ENCODE measurements at regions not wholly inside any gene's neighbourhood (a gene's known extent, or its start where the extent isn't known, plus 50 kb on each side); places are given as distances from the start of the nearest gene placed in this dataset.
"Not testable (repeated sequence)": the region's sequence is repeated elsewhere in the genome, so short reads cannot be mapped to it uniquely, and the experiment has no call there.

- FAIRE-seq = no peak
These were observed 284.5 kb downstream of the CBLN1 start for GRCh38 chr16:48997081-48997615.

GRCh38 chr16:48978501-48978900, 303.1 kb downstream of the CBLN1 start:
- no peak for FAIRE-seq

GRCh38 chr16:48972236-48972635, 309.4 kb downstream of the CBLN1 start:
- FAIRE-seq = no peak

GRCh38 chr16:48971571-48972077, 310.0 kb downstream of the CBLN1 start:
- FAIRE-seq = no peak

GRCh38 chr16:48970216-48970615, 311.4 kb downstream of the CBLN1 start:
- FAIRE-seq = no peak

- FAIRE-seq = no peak
These were observed 312.0 kb downstream of the CBLN1 start for GRCh38 chr16:48969611-48970010.

GRCh38 chr16:48965386-48965785, 316.3 kb downstream of the CBLN1 start:
- FAIRE-seq = peak; percentile 53

GRCh38 chr16:48963901-48964615, 317.6 kb downstream of the CBLN1 start:
- FAIRE-seq = no peak

- no peak for FAIRE-seq
These were observed 318.3 kb downstream of the CBLN1 start for GRCh38 chr16:48963306-48963705.

- no peak for FAIRE-seq
These were observed 320.1 kb downstream of the CBLN1 start for GRCh38 chr16:48961546-48961945.

GRCh38 chr16:48960830-48961229, 320.8 kb downstream of the CBLN1 start:
- FAIRE-seq = no peak

- FAIRE-seq = no peak
These were observed 321.9 kb downstream of the CBLN1 start for GRCh38 chr16:48959747-48960146.

- no peak for FAIRE-seq
These were observed 322.4 kb downstream of the CBLN1 start for GRCh38 chr16:48959204-48959603.

GRCh38 chr16:48958681-48959080, 323.0 kb downstream of the CBLN1 start:
- FAIRE-seq = no peak

- FAIRE-seq = no peak
These were observed 325.0 kb downstream of the CBLN1 start for GRCh38 chr16:48956620-48957019.

- no peak for FAIRE-seq
These were observed 325.8 kb downstream of the CBLN1 start for GRCh38 chr16:48955837-48956236.

- FAIRE-seq = not testable (repeated sequence)
These were observed 330.0 kb downstream of the CBLN1 start for GRCh38 chr16:48951621-48952125.

GRCh38 chr16:48950184-48950583, 331.5 kb downstream of the CBLN1 start:
- no peak for FAIRE-seq

GRCh38 chr16:48949636-48950035, 332.0 kb downstream of the CBLN1 start:
- FAIRE-seq = no peak

GRCh38 chr16:48948911-48949310, 332.7 kb downstream of the CBLN1 start:
- FAIRE-seq = no peak

- FAIRE-seq = no peak
These were observed 334.3 kb downstream of the CBLN1 start for GRCh38 chr16:48947371-48947713.

- no peak for FAIRE-seq
These were observed 334.8 kb downstream of the CBLN1 start for GRCh38 chr16:48946686-48947370.

GRCh38 chr16:48942996-48943395, 333.0 kb upstream of the N4BP1 start:
- no peak for FAIRE-seq

GRCh38 chr16:48936811-48937210, 326.8 kb upstream of the N4BP1 start:
- no peak for FAIRE-seq
